Myocyte (in vitro differentiated cells): ENCODE measurements at regions not wholly inside any gene's neighbourhood (a gene's known extent, or its start where the extent isn't known, plus 50 kb on each side); places are given as distances from the start of the nearest gene placed in this dataset.
"Not testable (repeated sequence)": the region's sequence is repeated elsewhere in the genome, so short reads cannot be mapped to it uniquely, and the experiment has no call there.

ENCODE experiments used
- DNase-seq: peaks from one replicate; pipeline ENCODE4 v3.0.0-alpha.2; 2012; ENCODE audit warnings: low read depth

- DNase-seq = peak; percentile 32
These were observed 1096.5 kb upstream of the TMEM132C start for GRCh38 chr12:127170226-127171180.

GRCh38 chr12:127172861-127173260, 1094.1 kb upstream of the TMEM132C start:
- DNase-seq = no peak

GRCh38 chr12:127173971-127174370, 1093.0 kb upstream of the TMEM132C start:
- not testable (repeated sequence) for DNase-seq

DNA sequence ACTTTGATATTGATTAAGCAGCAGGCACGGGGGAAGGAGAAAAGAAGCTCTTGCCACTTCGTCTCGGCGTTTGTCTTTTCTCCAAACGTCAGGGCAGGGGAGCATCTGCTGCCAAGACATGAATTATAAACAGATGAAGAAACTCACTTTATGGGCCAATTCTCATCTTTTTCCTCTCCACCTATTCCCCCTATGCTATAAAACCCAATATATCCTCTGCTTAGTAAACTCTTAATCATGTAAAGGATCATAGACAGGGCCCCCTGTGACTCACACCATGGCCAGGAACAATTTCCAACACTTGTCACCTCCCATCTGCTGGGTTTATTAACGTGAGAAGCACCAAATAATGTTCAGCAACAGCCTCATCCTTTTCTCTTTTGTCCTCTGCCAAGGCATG, 1092.1 kb upstream of the TMEM132C start:
- no peak for DNase-seq

GRCh38 chr12:127175361-127175760, 1091.6 kb upstream of the TMEM132C start:
- DNase-seq = no peak

GRCh38 chr12:127176804-127177203, 1090.2 kb upstream of the TMEM132C start:
- no peak for DNase-seq

- DNase-seq = no peak
These were observed 1088.9 kb upstream of the TMEM132C start for GRCh38 chr12:127178052-127178451.

- DNase-seq = no peak
These were observed 1088.5 kb upstream of the TMEM132C start for GRCh38 chr12:127178463-127178862.

DNA sequence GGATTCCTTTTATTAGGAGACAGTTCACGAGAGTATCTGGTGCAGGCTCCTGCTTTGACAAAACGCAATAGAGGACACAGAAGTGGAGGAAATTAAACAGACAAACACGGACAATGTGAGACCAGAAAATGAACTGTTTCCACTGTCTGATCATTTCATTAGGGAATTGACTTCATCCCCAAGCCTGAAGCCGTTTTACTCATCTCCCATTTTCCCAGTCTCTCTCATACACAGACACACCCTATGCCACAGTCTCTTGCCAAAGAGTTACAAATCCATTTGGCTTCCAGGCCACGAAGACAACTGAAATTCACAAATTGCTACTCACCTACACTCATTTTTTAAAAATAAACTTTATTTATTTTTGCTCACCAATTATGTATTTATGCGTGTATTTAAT, 1087.8 kb upstream of the TMEM132C start:
- peak; percentile 55 for DNase-seq

GRCh38 chr12:127182018-127182417, 1085.0 kb upstream of the TMEM132C start:
- DNase-seq = no peak

DNA sequence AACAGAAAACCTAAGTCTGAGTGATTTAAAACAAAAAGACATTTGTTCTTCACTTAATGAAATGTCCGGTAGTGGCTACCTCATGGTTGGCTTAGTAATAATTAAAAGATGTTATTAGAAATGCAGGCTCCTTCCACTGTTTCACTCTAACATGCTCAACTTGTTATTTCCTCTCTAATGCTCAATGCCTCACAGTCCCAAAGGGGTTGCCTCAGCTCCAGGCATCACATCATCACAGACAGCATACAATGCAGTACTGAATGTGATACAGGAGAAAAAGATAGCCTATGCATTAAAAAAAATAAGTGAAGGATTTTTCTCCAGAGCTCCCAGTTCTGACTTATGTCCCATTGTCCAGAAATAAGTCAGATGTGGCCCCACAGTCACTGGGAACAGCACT, 1077.0 kb upstream of the TMEM132C start:
- no peak for DNase-seq

- no peak for DNase-seq
These were observed 1075.8 kb upstream of the TMEM132C start for GRCh38 chr12:127191129-127191528.

- no peak for DNase-seq
These were observed 1074.6 kb upstream of the TMEM132C start for GRCh38 chr12:127192391-127192790.

DNA sequence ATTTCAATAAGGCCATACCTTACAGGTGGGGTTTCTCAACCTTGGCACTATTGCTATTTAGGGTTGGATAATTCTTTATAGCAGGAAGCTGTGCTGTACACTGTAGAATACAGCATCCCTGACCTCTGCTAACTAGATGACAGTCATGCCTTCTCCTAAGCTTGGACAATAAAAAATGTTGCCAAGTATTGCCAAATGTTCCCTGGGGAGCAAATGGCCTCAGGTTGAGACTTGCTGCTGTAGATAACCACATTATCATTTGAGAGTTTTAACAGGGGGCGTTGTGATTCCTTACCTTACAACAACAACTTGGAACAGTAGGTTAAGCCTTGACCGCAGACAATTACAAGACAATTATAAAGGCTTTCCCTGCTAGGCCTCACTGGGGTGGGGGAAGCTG, 1073.6 kb upstream of the TMEM132C start:
- DNase-seq = no peak

DNA sequence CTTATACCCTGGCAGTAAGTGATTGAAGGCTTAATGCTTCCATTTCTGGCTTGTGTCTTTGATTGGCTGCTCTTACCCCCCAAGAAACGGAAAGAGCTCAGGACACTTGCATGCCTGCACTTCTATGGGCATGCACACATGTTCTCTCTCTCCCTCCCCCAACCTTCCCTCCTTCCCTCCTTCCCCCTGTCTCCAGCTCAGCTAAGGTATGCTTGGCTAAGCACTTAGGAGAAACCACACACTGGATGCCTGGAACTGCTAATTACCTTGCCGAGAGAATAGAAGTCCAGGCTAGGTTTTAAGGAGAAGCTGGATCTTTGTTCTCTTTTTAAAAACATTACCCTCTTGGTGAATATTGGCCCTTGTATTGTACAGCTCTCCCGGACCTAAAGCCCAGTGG, 1072.8 kb upstream of the TMEM132C start:
- DNase-seq = no peak

DNA sequence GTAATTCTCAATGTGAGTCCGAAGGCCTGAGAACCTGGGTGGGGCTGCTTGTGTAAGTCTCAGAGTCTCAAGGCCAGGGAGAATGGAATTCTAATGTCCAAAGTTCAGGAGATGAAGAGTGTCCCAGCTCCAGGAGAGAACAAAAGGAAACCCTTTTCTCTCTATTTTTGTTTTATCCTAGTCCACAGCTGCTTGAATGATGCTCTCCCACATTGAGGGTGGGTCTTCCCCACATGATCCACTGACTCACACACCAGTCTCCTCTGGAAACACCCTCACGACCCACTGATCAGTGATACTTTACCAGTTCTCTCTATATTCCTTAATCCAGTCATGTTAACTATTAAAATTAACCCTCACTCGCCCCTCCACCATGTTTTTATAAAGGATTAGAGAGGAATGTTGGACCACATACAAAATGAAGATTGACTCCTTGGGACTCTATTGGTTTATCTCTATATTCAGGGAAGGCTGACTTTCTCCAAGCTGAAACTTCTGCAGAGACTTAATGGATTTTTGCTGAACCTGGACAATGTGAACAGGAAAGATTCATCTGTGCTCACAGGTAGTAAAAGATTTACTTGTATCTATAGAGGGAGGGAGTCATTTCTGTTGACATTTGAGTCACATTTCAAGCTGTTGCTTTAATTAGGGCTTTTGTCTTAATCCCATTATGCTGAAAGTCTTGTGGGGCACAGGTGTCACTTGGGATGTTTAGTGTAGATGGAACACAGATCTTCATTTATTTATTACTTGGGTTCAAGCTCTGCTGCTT, 1061.0 kb upstream of the TMEM132C start:
- peak; percentile 30 for DNase-seq

- no peak for DNase-seq
These were observed 1057.7 kb upstream of the TMEM132C start for GRCh38 chr12:127209318-127209717.

DNA sequence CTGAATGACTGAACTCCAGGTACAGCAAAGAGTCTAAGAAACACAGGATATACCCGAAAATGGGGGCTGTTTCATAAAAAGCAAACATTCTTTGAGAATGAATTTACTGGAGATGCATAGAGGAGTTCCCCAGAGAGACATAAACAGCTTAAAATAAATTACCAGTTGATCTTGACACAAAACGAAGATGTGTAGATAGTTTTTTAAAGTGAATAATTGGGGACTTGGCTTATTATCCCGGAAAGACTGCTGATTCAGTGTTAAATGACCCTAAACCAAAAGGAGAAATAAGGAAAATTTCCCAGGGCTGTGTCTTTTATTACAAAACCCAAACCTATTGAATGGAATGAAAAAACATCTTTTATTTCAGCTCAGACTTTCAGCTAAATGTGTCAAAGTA, 1052.8 kb upstream of the TMEM132C start:
- DNase-seq = no peak

DNA sequence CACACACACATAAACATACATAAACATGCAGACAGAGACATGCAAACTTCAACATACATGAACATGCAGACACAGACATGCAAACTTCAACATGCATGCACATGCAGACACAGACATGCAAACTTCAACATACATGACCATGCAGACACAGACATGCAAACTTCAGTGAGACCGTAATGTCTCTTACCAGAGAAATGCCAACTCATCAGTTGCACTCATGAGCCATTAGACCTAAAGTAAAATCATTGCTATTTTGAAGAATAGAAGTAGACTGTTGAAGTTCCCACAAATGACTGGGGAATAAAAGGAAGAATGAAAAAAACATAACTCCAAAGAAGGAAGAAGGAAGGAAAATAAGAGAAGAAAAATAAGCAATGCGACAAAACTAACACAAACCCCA, 1044.0 kb upstream of the TMEM132C start:
- DNase-seq = no peak

DNA sequence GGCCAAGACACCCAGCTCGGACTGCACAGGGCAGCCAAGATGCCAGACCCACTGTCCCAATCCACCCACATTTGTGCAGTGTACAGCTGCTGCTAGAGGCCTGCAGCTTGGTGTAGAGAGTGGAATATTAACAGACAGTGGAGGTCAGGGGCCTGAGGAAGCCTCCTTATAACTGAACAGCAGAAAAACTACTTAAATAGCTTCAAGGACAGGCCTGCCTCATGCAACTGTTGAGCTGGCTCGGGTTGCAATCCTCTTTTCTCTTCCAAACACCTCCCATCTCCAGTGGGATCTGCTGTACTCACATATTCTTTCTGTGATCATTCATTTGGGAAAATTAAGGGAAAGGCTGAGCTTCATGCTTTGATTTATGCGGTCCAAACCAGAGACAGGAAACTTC, 1043.2 kb upstream of the TMEM132C start:
- DNase-seq = peak; percentile 41

- peak; percentile 87 for DNase-seq
These were observed 1036.1 kb upstream of the TMEM132C start for GRCh38 chr12:127230843-127231260.

DNA sequence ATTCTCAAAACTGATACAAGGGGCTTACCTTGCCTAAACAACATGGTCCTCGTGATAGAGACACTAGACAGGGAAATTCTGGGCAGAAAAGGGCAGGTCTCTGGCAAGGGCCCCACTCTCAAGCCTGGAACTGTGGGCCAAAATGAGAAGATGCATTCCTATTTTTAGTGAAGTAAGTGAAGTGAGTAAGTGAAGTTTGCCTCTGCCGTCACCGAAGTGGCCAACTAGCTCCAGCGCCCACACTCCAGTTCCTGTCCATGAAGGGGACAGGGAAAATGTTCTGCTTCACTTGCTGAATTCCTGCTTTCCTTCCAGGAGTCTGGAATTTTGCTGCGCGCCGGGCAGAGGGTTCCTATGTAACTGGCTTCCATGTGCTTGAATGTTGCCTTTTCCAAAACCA, 1035.6 kb upstream of the TMEM132C start:
- no peak for DNase-seq
